ENCODE measurements at regions not wholly inside any gene's neighbourhood (a gene's known extent, or its start where the extent isn't known, plus 50 kb on each side); places are given as distances from the start of the nearest gene placed in this dataset.

DNA sequence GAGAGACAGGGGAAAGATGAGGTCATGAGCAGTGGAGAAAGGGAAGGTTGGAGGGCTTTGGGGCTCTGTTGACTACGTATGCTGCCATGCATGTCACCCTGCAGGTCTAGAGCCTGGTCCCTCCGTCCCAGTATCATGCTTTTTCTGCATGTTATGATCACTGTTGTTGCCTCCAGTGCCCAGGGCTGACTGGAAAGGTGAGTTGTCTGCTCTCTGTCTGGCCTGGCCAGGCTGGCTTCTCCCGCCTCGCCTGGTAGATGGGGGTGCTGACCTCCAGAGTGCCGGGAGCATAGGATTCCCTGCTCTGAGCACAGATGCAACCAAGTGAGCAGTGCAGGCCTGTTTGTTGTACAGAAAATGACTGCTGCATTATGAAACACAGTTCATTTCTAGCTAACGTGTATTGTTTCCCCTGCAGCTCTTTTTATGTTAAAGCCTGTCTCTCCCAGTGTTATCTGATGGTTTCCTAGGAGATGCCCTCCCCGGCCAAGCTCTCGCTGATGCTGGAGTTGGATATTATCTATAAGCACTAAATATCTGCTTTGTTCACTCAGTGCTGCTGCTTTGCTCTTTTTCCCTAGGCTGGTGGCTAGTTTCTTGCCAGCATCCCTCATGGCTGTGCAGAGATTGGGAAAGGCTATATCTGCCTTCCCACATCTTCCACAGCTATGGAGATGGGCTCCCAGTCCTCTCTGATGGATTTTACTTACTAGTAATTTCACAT is 158.2 kb downstream of the TDRD15 start:
- TF ChIP-seq, protein P1, sequence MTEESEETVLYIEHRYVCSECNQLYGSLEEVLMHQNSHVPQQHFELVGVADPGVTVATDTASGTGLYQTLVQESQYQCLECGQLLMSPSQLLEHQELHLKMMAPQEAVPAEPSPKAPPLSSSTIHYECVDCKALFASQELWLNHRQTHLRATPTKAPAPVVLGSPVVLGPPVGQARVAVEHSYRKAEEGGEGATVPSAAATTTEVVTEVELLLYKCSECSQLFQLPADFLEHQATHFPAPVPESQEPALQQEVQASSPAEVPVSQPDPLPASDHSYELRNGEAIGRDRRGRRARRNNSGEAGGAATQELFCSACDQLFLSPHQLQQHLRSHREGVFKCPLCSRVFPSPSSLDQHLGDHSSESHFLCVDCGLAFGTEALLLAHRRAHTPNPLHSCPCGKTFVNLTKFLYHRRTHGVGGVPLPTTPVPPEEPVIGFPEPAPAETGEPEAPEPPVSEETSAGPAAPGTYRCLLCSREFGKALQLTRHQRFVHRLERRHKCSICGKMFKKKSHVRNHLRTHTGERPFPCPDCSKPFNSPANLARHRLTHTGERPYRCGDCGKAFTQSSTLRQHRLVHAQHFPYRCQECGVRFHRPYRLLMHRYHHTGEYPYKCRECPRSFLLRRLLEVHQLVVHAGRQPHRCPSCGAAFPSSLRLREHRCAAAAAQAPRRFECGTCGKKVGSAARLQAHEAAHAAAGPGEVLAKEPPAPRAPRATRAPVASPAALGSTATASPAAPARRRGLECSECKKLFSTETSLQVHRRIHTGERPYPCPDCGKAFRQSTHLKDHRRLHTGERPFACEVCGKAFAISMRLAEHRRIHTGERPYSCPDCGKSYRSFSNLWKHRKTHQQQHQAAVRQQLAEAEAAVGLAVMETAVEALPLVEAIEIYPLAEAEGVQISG (CRISPR knock-in tag; IDR thresholded peaks at IDR 0.05): no peak
- TF ChIP-seq, protein P2, sequence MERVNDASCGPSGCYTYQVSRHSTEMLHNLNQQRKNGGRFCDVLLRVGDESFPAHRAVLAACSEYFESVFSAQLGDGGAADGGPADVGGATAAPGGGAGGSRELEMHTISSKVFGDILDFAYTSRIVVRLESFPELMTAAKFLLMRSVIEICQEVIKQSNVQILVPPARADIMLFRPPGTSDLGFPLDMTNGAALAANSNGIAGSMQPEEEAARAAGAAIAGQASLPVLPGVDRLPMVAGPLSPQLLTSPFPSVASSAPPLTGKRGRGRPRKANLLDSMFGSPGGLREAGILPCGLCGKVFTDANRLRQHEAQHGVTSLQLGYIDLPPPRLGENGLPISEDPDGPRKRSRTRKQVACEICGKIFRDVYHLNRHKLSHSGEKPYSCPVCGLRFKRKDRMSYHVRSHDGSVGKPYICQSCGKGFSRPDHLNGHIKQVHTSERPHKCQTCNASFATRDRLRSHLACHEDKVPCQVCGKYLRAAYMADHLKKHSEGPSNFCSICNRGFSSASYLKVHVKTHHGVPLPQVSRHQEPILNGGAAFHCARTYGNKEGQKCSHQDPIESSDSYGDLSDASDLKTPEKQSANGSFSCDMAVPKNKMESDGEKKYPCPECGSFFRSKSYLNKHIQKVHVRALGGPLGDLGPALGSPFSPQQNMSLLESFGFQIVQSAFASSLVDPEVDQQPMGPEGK (CRISPR knock-in tag; IDR thresholded peaks at IDR 0.05): no peak
- TF ChIP-seq HNRNPK (IDR thresholded peaks at IDR 0.05; ENCODE audit: low read depth, low read length, poor library complexity, severe bottlenecking) (no peak), ZNF12 (CRISPR knock-in tag; IDR thresholded peaks at IDR 0.05) (no peak), ZNF17 (CRISPR knock-in tag; IDR thresholded peaks at IDR 0.05) (no peak), ZNF431 (CRISPR knock-in tag; IDR thresholded peaks at IDR 0.05; ENCODE audit: borderline replicate concordance, low read depth) (no peak)
- TF ChIP-seq, protein P3, sequence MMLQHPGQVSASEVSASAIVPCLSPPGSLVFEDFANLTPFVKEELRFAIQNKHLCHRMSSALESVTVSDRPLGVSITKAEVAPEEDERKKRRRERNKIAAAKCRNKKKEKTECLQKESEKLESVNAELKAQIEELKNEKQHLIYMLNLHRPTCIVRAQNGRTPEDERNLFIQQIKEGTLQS (CRISPR knock-in tag; IDR thresholded peaks at IDR 0.05): no peak

All from HepG2 (cell line).